Tibial nerve (tissue), 4 donors: ENCODE measurements at regions not wholly inside any gene's neighbourhood (a gene's known extent, or its start where the extent isn't known, plus 50 kb on each side); places are given as distances from the start of the nearest gene placed in this dataset.

Experiments used
- DNase-seq, 2 donors: peaks; one replicate each; pipeline ENCODE4 v3.0.0-alpha.2; 2019; ENCODE audit warnings: low spot score in 2 of 2
- H3K27ac ChIP-seq, 4 donors: fragments of 200-600 bp; sonication (generic) in 3 of 4; one replicate each; pipeline ENCODE4 v1.5.1; 2017 to 2019; ENCODE audit warnings: mild to moderate bottlenecking in 1 of 4
- H3K27me3 ChIP-seq, 2 donors: fragments of 200-600 bp; sonication (generic) in 1 of 2; one replicate each; pipeline versions ENCODE4 v1.5.1 to v1.6.0; 2017 to 2019
- H3K36me3 ChIP-seq, 3 donors: fragments of 200-600 bp; sonication (generic); one replicate each; pipeline ENCODE4 v1.5.1; 2018 to 2019
- H3K4me1 ChIP-seq, 4 donors: fragments of 200-600 bp; sonication (generic) in 3 of 4; one replicate each; pipeline ENCODE4 v1.5.1; 2017 to 2019
- H3K4me3 ChIP-seq, 4 donors: fragments of 200-600 bp; sonication (generic) in 3 of 4; one replicate each; pipeline ENCODE4 v1.5.1; 2017 to 2019; ENCODE audit warnings: mild to moderate bottlenecking in 1 of 4, moderate library complexity in 1 of 4
- H3K9me3 ChIP-seq, 4 donors: fragments of 200-600 bp; sonication (generic) in 3 of 4; one replicate each; pipeline ENCODE4 v1.5.1; 2017 to 2019
- CTCF ChIP-seq, 5 experiments: fragments of 200-600 bp in 3 of 5; fragments of 450-650 bp in 2 of 5; sonication (generic) in 3 of 5; IDR thresholded peaks; one replicate each; pipeline ENCODE4 v1.5.1; 2016 to 2019; ENCODE audit warnings: antibody characterized with exemption in 5 of 5, mild to moderate bottlenecking in 3 of 5, moderate library complexity in 2 of 5
- EP300 ChIP-seq, 2 donors: sonication (generic); formaldehyde crosslinking; IDR thresholded peaks; one replicate each; pipeline ENCODE4 v1.6.1; 2017; ENCODE audit warnings: antibody characterized with exemption in 2 of 2, mild to moderate bottlenecking in 1 of 2
- POLR2A ChIP-seq, 2 donors: fragments of 450-650 bp; IDR thresholded peaks; one replicate each; pipeline ENCODE4 v1.6.1; 2017; ENCODE audit warnings: antibody characterized with exemption in 2 of 2, mild to moderate bottlenecking in 2 of 2, moderate library complexity in 2 of 2
- WGBS, 2 donors: methylation state at CpG; one replicate each; pipeline ENCODE4 v1.1.5; 2018; 5-methylcytosine and 5-hydroxymethylcytosine counted together

GRCh38 chr9:13939701-13940490 lies 374.0 kb downstream of the NFIB start:
- TF ChIP-seq EP300 (IDR thresholded peaks at IDR 0.05) (no peak), CTCF (IDR thresholded peaks at IDR 0.05) (no peak), POLR2A (IDR thresholded peaks at IDR 0.05) (no peak)
- H3K27ac ChIP-seq, result peak overlapping the region in 3 of 4 donors; percentile 5 to 74 (median 74)
- 47 to 73% methylated on average over 8 of the region's 8 CpGs for WGBS, 2 donors

GRCh38 chr9:13939134-13939533 lies 374.8 kb downstream of the NFIB start:
- H3K27ac ChIP-seq, result peak overlapping the region in 3 of 4 donors; percentile 5 to 74 (median 74)
- no peaks in the 10 kb centered on the region for H3K27me3 ChIP-seq
- H3K4me3 ChIP-seq, result no peak overlapping the region
- peaks cover 0 to 27% (median 10%) of the 10 kb centered on the region in 4 donors for H3K4me1 ChIP-seq
- 19% methylated on average over 1 of the region's 1 CpG for WGBS, 2 donors
- H3K9me3 ChIP-seq, result no peaks in the 10 kb centered on the region
- peak in 1 of 2 donors; percentile 13 for DNase-seq
- TF ChIP-seq POLR2A (IDR thresholded peaks at IDR 0.05) (no peak), EP300 (IDR thresholded peaks at IDR 0.05) (peak in 1 of 2 donors; percentile 71)
- H3K36me3 ChIP-seq, result no peaks in the 10 kb centered on the region

More at GRCh38 chr9:13939701-13940490, 374.0 kb downstream of the NFIB start:
- H3K36me3 ChIP-seq, result no peaks in the 10 kb centered on the region
- H3K4me3 ChIP-seq, result no peak overlapping the region
- DNase-seq, result no peak
- H3K4me1 ChIP-seq, result peaks cover 0 to 27% (median 10%) of the 10 kb centered on the region in 4 donors
- no peaks in the 10 kb centered on the region for H3K9me3 ChIP-seq
- H3K27me3 ChIP-seq, result no peaks in the 10 kb centered on the region

- Histone ChIP-seq H3K9me3 (no peaks in the 10 kb centered on the region), H3K27me3 (no peaks in the 10 kb centered on the region), H3K27ac (no peak overlapping the region), H3K4me3 (no peak overlapping the region), H3K4me1 (peaks cover 0 to 29% (median 6%) of the 10 kb centered on the region in 4 donors), H3K36me3 (no peaks in the 10 kb centered on the region)
- no peak for TF ChIP-seq CTCF (IDR thresholded peaks at IDR 0.05)
- no peak for TF ChIP-seq EP300 (IDR thresholded peaks at IDR 0.05)
- TF ChIP-seq POLR2A (IDR thresholded peaks at IDR 0.05), result no peak
- 90 to 100% methylated on average over 3 of the region's 3 CpGs for whole genome bisulfite sequencing, 2 donors
- no peak for DNase-seq
These were observed 379.5 kb downstream of the NFIB start for GRCh38 chr9:13934416-13934815.

- no peak for TF ChIP-seq EP300 (IDR thresholded peaks at IDR 0.05)
- TF ChIP-seq POLR2A (IDR thresholded peaks at IDR 0.05), result no peak
- no peak for TF ChIP-seq CTCF (IDR thresholded peaks at IDR 0.05)
- H3K27me3 ChIP-seq, result no peaks in the 10 kb centered on the region
- H3K9me3 ChIP-seq, result no peaks in the 10 kb centered on the region
- no peak overlapping the region for H3K27ac ChIP-seq
- peaks cover 0 to 18% (median 2%) of the 10 kb centered on the region in 4 donors for H3K4me1 ChIP-seq
- H3K36me3 ChIP-seq, result no peaks in the 10 kb centered on the region
- DNase-seq, result no peak
- H3K4me3 ChIP-seq, result no peak overlapping the region
- WGBS, 2 donors, result 97% methylated on average over 1 of the region's 1 CpG
These were observed 380.7 kb downstream of the NFIB start for GRCh38 chr9:13933268-13933656.

GRCh38 chr9:13932528-13933267 lies 381.2 kb downstream of the NFIB start:
- WGBS, 2 donors, result 23 to 26% methylated on average over 9 of the region's 9 CpGs
- no peak overlapping the region for H3K4me3 ChIP-seq
- no peaks in the 10 kb centered on the region for H3K36me3 ChIP-seq
- TF ChIP-seq POLR2A (IDR thresholded peaks at IDR 0.05), result no peak
- no peak for TF ChIP-seq EP300 (IDR thresholded peaks at IDR 0.05)
- TF ChIP-seq CTCF (IDR thresholded peaks at IDR 0.05), result no peak
- H3K9me3 ChIP-seq, result no peaks in the 10 kb centered on the region
- DNase-seq, result no peak
- no peak overlapping the region for H3K27ac ChIP-seq
- no peaks in the 10 kb centered on the region for H3K27me3 ChIP-seq
- H3K4me1 ChIP-seq, result peaks cover 0 to 12% (median 0%) of the 10 kb centered on the region in 4 donors
